Ectodermal cell (in vitro differentiated cells): ENCODE measurements at regions not wholly inside any gene's neighbourhood (a gene's known extent, or its start where the extent isn't known, plus 50 kb on each side); places are given as distances from the start of the nearest gene placed in this dataset.

Experiments used
- H3K27ac ChIP-seq: 2 replicates; pipeline ENCODE4 v1.7.0; 2013; ENCODE audit warnings: mild to moderate bottlenecking, low read depth, low read length; ENCODE audit not compliant: insufficient read depth, poor library complexity, severe bottlenecking
- H3K27me3 ChIP-seq: 2 replicates; pipeline ENCODE4 v1.7.0; 2013; ENCODE audit warnings: mild to moderate bottlenecking, low read length; ENCODE audit not compliant: insufficient read depth, control insufficient read depth, poor library complexity, severe bottlenecking
- H3K36me3 ChIP-seq: one replicate; pipeline ENCODE4 v1.7.0; 2013; ENCODE audit warnings: low read length; ENCODE audit not compliant: control insufficient read depth, insufficient read depth
- H3K4me1 ChIP-seq: one replicate; pipeline ENCODE4 v1.7.0; 2013; ENCODE audit warnings: low read length; ENCODE audit not compliant: control insufficient read depth, insufficient read depth
- H3K4me3 ChIP-seq: 2 replicates; pipeline ENCODE4 v1.7.0; 2013; ENCODE audit warnings: low read depth, low read length, control low read depth; ENCODE audit not compliant: insufficient read depth
- H3K9me3 ChIP-seq: 2 replicates; pipeline ENCODE4 v1.7.0; 2013; ENCODE audit warnings: mild to moderate bottlenecking, low read length, moderate library complexity; ENCODE audit not compliant: control insufficient read depth
- WGBS, 2 experiments: methylation state at CpG; one replicate each; pipeline ENCODE4 v1.1.7; 2013; ENCODE audit warnings: missing lambda C conversion rate in 2 of 2; 5-methylcytosine and 5-hydroxymethylcytosine counted together

- no peaks in the 10 kb centered on the region for H3K4me1 ChIP-seq
- no peaks in the 10 kb centered on the region for H3K9me3 ChIP-seq
- H3K27ac ChIP-seq = no peak overlapping the region
- no peaks in the 10 kb centered on the region for H3K36me3 ChIP-seq
- no peak overlapping the region for H3K4me3 ChIP-seq
- 88 to 94% methylated on average over 3 to 5 of the region's 5 CpGs for WGBS, 2 experiments
- no peaks in the 10 kb centered on the region for H3K27me3 ChIP-seq
These were observed 119.7 kb upstream of the TMCC3 start for GRCh38 chr12:94769776-94770759.

DNA sequence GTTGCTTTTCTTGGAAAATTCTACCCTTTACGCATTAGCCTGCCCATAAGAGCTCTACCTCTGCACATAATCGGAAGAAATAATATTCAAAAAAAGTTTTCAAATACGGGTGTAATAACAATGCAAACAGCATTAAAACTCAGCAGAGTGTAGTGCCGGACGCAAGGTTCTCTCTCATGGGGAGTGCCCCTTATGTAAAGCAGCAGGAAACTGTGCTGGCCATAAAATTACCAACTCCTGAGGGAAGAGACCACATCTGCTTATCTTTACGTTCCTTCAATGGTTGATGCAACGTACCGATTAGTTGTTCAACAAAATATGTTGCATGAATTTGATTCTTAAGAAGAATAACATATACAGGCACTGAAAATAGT lies 118.7 kb upstream of the TMCC3 start:
- H3K9me3 ChIP-seq = no peaks in the 10 kb centered on the region
- H3K36me3 ChIP-seq = no peaks in the 10 kb centered on the region
- no peak overlapping the region for H3K4me3 ChIP-seq
- WGBS, 2 experiments = 85 to 92% methylated on average over 8 of the region's 8 CpGs
- H3K27me3 ChIP-seq = no peaks in the 10 kb centered on the region
- H3K4me1 ChIP-seq = no peaks in the 10 kb centered on the region
- no peak overlapping the region for H3K27ac ChIP-seq

GRCh38 chr12:94768398-94769046 lies 118.2 kb upstream of the TMCC3 start:
- WGBS, 2 experiments = 76 to 81% methylated on average over 7 of the region's 7 CpGs
- Histone ChIP-seq H3K27ac (no peak overlapping the region), H3K9me3 (no peaks in the 10 kb centered on the region), H3K27me3 (no peaks in the 10 kb centered on the region), H3K36me3 (no peaks in the 10 kb centered on the region), H3K4me3 (no peak overlapping the region), H3K4me1 (no peaks in the 10 kb centered on the region)

GRCh38 chr12:94767956-94768355 lies 117.6 kb upstream of the TMCC3 start:
- Histone ChIP-seq H3K4me1 (no peaks in the 10 kb centered on the region), H3K27ac (no peak overlapping the region), H3K4me3 (no peak overlapping the region), H3K36me3 (no peaks in the 10 kb centered on the region), H3K9me3 (no peaks in the 10 kb centered on the region), H3K27me3 (no peaks in the 10 kb centered on the region)
- WGBS, 2 experiments = 96% methylated on average over 3 of the region's 5 CpGs

DNA sequence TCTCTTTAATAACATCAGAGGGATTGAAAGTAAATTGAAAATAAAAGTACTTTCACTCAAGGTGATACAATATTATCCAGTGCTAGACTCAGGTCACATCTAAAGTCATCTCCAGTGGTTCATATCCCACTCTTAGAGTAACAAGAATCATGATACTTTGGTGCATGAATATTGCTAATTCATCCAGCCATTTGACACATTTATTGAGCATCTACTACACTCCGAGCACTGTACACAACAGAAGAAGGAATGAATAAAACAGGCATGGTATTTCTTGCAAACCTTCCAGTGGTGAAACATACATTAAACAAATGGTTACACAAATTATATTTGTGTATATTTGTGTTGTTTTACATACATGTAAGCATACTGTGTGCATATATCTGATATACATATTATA lies 116.0 kb upstream of the TMCC3 start:
- Histone ChIP-seq H3K36me3 (no peaks in the 10 kb centered on the region), H3K27me3 (no peaks in the 10 kb centered on the region)
- 83 to 88% methylated on average over 1 of the region's 1 CpG for WGBS, 2 experiments

DNA sequence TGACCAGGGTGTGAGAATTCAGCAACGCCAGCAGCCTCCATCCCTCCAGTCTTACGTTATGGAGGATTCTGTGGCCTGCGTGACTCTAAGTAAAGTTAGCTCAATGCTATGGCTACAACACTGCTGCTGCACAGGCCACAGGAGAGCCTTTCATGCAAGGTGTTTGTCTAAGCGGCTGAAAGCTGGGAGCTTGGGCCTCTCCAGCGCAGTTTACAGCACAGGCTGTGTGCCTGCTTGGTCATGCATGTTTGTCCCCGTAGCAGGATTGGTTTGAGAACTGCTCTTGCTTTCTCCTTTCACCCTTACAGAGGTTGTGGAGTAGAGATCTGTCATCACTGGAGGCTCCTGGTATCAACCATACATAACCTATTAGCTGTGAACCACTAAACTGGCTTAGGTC lies 113.1 kb upstream of the TMCC3 start:
- Histone ChIP-seq H3K4me3 (no peak overlapping the region), H3K27ac (no peak overlapping the region), H3K9me3 (no peaks in the 10 kb centered on the region), H3K36me3 (no peaks in the 10 kb centered on the region), H3K4me1 (no peaks in the 10 kb centered on the region), H3K27me3 (no peaks in the 10 kb centered on the region)
- 92 to 97% methylated on average over 6 of the region's 6 CpGs for WGBS, 2 experiments

More for the DNA sequence above, 116.0 kb upstream of the TMCC3 start:
- Histone ChIP-seq H3K4me3 (no peak overlapping the region), H3K9me3 (no peaks in the 10 kb centered on the region), H3K27ac (no peak overlapping the region), H3K4me1 (no peaks in the 10 kb centered on the region)

- H3K27me3 ChIP-seq = no peaks in the 10 kb centered on the region
- no peak overlapping the region for H3K27ac ChIP-seq
- 78 to 82% methylated on average over 3 of the region's 3 CpGs for WGBS, 2 experiments
- no peaks in the 10 kb centered on the region for H3K36me3 ChIP-seq
- no peaks in the 10 kb centered on the region for H3K9me3 ChIP-seq
- H3K4me3 ChIP-seq = no peak overlapping the region
- no peaks in the 10 kb centered on the region for H3K4me1 ChIP-seq
These were observed 112.6 kb upstream of the TMCC3 start for GRCh38 chr12:94762943-94763342.

DNA sequence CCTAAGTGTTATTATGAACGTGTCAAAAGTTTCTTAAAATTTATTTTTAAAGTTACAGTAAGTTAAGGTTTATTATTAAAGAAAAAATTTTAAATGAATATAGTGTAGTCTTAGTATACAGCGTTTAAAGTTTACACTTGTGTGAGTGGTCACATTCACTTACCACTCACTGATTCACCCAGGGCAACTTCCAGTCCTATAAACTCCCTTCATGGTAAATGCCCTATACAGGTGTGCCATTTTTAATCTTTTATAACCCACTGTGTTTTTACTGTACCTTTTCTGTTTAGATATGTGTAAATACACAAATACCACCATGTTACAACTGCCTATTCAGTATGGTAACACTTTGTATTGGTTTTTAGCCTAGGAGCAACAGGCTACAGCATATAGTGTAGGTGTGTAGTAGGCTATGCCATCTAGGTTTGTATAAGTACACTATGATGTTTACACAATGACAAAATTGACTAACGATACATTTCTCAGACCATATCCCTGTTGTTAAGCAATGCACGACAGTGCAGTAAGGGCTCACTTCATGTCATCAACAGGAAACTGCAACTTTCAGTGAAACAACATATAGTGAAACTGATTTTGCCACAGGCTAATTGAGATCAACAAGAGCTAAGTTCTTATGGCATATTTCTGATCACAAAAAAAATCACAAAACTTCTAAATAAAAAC lies 112.0 kb upstream of the TMCC3 start:
- no peaks in the 10 kb centered on the region for H3K27me3 ChIP-seq
- no peaks in the 10 kb centered on the region for H3K36me3 ChIP-seq
- no peaks in the 10 kb centered on the region for H3K4me1 ChIP-seq
- WGBS, 2 experiments = 94 to 99% methylated on average over 2 to 4 of the region's 4 CpGs
- H3K27ac ChIP-seq = no peak overlapping the region
- no peaks in the 10 kb centered on the region for H3K9me3 ChIP-seq
- H3K4me3 ChIP-seq = no peak overlapping the region

DNA sequence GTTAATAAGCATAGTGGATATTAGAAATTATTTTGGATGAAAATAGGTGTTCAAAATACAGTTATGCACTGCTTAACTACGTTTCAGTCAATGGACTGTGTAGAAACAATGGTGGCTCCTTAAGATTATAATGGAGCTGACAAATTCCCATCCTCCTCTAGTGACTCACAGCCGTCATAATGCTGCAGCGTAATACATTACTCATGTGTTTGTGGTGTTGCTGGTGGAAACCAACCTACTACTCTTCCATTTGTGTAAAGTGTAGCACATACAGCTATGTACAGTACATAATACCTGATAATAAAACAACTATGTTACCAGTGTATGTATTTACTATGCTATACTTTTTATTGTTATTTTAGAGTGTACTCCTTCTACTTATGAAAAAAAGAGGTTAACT lies 111.2 kb upstream of the TMCC3 start:
- WGBS, 2 experiments = 86 to 87% methylated on average over 1 to 3 of the region's 3 CpGs
- Histone ChIP-seq H3K4me3 (no peak overlapping the region), H3K9me3 (no peaks in the 10 kb centered on the region), H3K36me3 (no peaks in the 10 kb centered on the region), H3K27ac (no peak overlapping the region), H3K27me3 (no peaks in the 10 kb centered on the region), H3K4me1 (no peaks in the 10 kb centered on the region)

DNA sequence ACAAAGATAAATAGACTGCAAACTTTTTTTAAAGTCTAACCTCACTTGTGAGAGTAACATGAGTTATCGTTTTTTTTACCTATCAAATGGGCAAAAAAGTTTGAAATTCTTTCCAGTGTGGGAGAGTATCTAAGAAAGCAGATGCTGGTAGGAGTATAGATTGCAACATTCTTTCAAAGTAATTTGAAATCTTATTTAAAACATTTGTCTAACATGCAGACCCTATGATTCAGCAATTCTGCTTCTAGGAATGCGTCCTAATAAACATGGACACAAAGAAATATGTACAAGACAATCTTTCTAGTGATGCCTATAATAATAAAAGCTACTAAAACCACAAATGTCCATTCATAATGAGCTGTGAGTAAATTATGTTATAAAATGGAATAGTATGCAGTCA lies 110.4 kb upstream of the TMCC3 start:
- H3K36me3 ChIP-seq = no peaks in the 10 kb centered on the region
- H3K27ac ChIP-seq = no peak overlapping the region
- H3K4me1 ChIP-seq = no peaks in the 10 kb centered on the region
- H3K9me3 ChIP-seq = no peaks in the 10 kb centered on the region
- no peak overlapping the region for H3K4me3 ChIP-seq
- 86 to 100% methylated on average over 1 to 2 of the region's 2 CpGs for WGBS, 2 experiments
- no peaks in the 10 kb centered on the region for H3K27me3 ChIP-seq
